HEK293 (cell line): ENCODE measurements at regions not wholly inside any gene's neighbourhood (a gene's known extent, or its start where the extent isn't known, plus 50 kb on each side); places are given as distances from the start of the nearest gene placed in this dataset.

Source experiments
- CTCF ChIA-PET: fragments of 350-600 bp; formaldehyde crosslinking; extraction: SDS; loops from one replicate; lab custom pipeline; 2021; ENCODE audit warnings: antibody characterized with exemption; lab: Yijun Ruan, JAX
- POLR2A ChIA-PET: fragments of 300-600 bp; formaldehyde crosslinking; extraction: SDS; loops from one replicate; lab custom pipeline; 2020; ENCODE audit warnings: antibody characterized with exemption, inconsistent platforms; lab: Yijun Ruan, JAX
- H3K27ac ChIP-seq: fragments of 200-500 bp; sonication (Bioruptor generic); 2 replicates; pipeline ENCODE4 v1.5.1; 2014; ENCODE audit warnings: low read depth, low read length, control low read depth, inconsistent platforms; ENCODE audit errors: extremely low read depth
- H3K36me3 ChIP-seq, 2 experiments: fragments of 200-500 bp in 1 of 2; sonication (Bioruptor generic) in 1 of 2; 1 replicate in 1 of 2; 2 replicates in 1 of 2; pipeline ENCODE4 v1.5.1; 2014 to 2017; ENCODE audit warnings: inconsistent platforms in 2 of 2, low read length in 2 of 2; ENCODE audit not compliant: control insufficient read depth in 2 of 2, insufficient read depth in 1 of 2
- H3K4me1 ChIP-seq: fragments of 200-500 bp; sonication (Bioruptor generic); 2 replicates; pipeline ENCODE4 v1.5.1; 2014; ENCODE audit warnings: mild to moderate bottlenecking, low read length, inconsistent platforms; ENCODE audit not compliant: control insufficient read depth, insufficient read depth
- H3K4me3 ChIP-seq: 2 replicates; pipeline ENCODE4 v1.5.1; 2011; ENCODE audit warnings: low read depth, mild to moderate bottlenecking, control low read depth, low read length, moderate library complexity
- H3K9me3 ChIP-seq: fragments of 200-500 bp; sonication (Bioruptor generic); 2 replicates; pipeline ENCODE4 v1.5.1; 2014; ENCODE audit warnings: low read depth, low read length, inconsistent platforms; ENCODE audit not compliant: control insufficient read depth, insufficient read depth
- FEZF1 ChIP-seq: fragments of 450-650 bp; formaldehyde crosslinking; IDR thresholded peaks from 2 replicates; pipeline ENCODE4 v1.5.1; 2016; ENCODE audit warnings: missing biosample characterization, missing genetic modification characterization
- KLF16 ChIP-seq: fragments of 450-650 bp; formaldehyde crosslinking; IDR thresholded peaks from 2 replicates; pipeline ENCODE4 v1.5.1; 2017; ENCODE audit warnings: missing biosample characterization, missing genetic modification characterization
- SP7 ChIP-seq: fragments of 450-650 bp; formaldehyde crosslinking; IDR thresholded peaks from 2 replicates; pipeline ENCODE4 v1.5.1; 2016; ENCODE audit warnings: missing biosample characterization, missing genetic modification characterization
- YY1 ChIP-seq: fragments of 450-650 bp; formaldehyde crosslinking; IDR thresholded peaks from 2 replicates; pipeline ENCODE4 v1.5.1; 2018; ENCODE audit warnings: missing biosample characterization, missing genetic modification characterization
- ZBTB20 ChIP-seq: fragments of 450-650 bp; formaldehyde crosslinking; IDR thresholded peaks from 2 replicates; pipeline ENCODE4 v1.5.1; 2016; ENCODE audit warnings: missing biosample characterization, missing genetic modification characterization
- ZBTB44 ChIP-seq: fragments of 450-650 bp; IDR thresholded peaks from 2 replicates; pipeline ENCODE4 v1.5.1; 2018; ENCODE audit warnings: missing biosample characterization, mild to moderate bottlenecking, missing genetic modification characterization
- ZBTB8A ChIP-seq: fragments of 450-650 bp; formaldehyde crosslinking; IDR thresholded peaks from 2 replicates; pipeline ENCODE4 v1.5.1; 2016; ENCODE audit warnings: missing biosample characterization, missing genetic modification characterization
- ZNF10 ChIP-seq: fragments of 450-650 bp; formaldehyde crosslinking; IDR thresholded peaks from 2 replicates; pipeline ENCODE4 v1.5.1; 2017; ENCODE audit warnings: missing biosample characterization, missing genetic modification characterization
- ZNF140 ChIP-seq: fragments of 450-650 bp; formaldehyde crosslinking; IDR thresholded peaks from 2 replicates; pipeline ENCODE4 v1.5.1; 2016; ENCODE audit warnings: missing biosample characterization, missing genetic modification characterization
- ZNF211 ChIP-seq: fragments of 450-650 bp; formaldehyde crosslinking; IDR thresholded peaks from 2 replicates; pipeline ENCODE4 v1.5.1; 2016; ENCODE audit warnings: low read depth, missing biosample characterization, missing genetic modification characterization
- ZNF26 ChIP-seq: fragments of 450-650 bp; formaldehyde crosslinking; IDR thresholded peaks from 2 replicates; pipeline ENCODE4 v1.5.1; 2016; ENCODE audit warnings: missing biosample characterization, missing genetic modification characterization
- ZNF324 ChIP-seq: fragments of 450-650 bp; formaldehyde crosslinking; IDR thresholded peaks from 2 replicates; pipeline ENCODE4 v1.5.1; 2016; ENCODE audit warnings: missing biosample characterization, missing genetic modification characterization
- ZNF37A ChIP-seq: fragments of 450-650 bp; IDR thresholded peaks from 2 replicates; pipeline ENCODE4 v1.5.1; 2018; ENCODE audit warnings: missing biosample characterization, missing genetic modification characterization
- ZNF398 ChIP-seq: fragments of 450-650 bp; formaldehyde crosslinking; IDR thresholded peaks from 2 replicates; pipeline ENCODE4 v1.5.1; 2017; ENCODE audit warnings: missing biosample characterization, missing genetic modification characterization
- ZNF426 ChIP-seq: fragments of 450-650 bp; formaldehyde crosslinking; IDR thresholded peaks from 2 replicates; pipeline ENCODE4 v1.5.1; 2017; ENCODE audit warnings: missing biosample characterization, missing genetic modification characterization, mild to moderate bottlenecking, inconsistent platforms, moderate library complexity
- ZNF654 ChIP-seq: fragments of 450-650 bp; formaldehyde crosslinking; IDR thresholded peaks from 2 replicates; pipeline ENCODE4 v1.5.1; 2016; ENCODE audit warnings: low read depth, missing biosample characterization, missing genetic modification characterization
- ZNF843 ChIP-seq: fragments of 450-650 bp; formaldehyde crosslinking; IDR thresholded peaks from 2 replicates; pipeline ENCODE4 v1.5.1; 2016; ENCODE audit warnings: missing biosample characterization, missing genetic modification characterization

DNA sequence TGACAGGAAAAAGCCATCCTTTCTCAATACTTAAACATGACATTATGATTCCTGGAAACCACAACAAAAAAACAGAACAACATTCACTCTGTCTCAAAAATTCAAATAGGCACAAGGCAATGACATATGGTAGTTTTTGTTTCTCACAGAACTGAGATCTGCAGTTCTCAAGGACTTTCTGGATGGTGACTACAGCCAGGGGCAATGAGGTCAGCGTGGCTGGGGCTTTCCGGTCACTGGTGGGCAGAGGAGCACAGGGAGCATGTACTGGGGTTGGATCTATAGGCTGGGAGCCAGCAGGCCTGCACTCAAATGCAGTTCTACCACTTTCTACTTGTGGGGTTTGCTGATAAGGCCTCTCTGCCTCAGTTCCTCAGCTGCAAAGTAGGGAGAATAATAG, 72.0 kb downstream of the CTAGE1 start:
- no peaks in the 10 kb centered on the region for H3K36me3 ChIP-seq
- ChIA-PET CTCF (interaction anchor here (0.8 kb wide), 1 partner anchor 126 kb away, joined by 3 read pairs; no protein-coding TSS in a partner anchor), POLR2A (interaction anchor here (0.9 kb wide), 1 partner anchor 175 kb away, joined by 3 read pairs; no protein-coding TSS in a partner anchor)
- H3K9me3 ChIP-seq: no peaks in the 10 kb centered on the region
- H3K4me1 ChIP-seq: peaks cover 54% of the 10 kb centered on the region
- no peak overlapping the region for H3K4me3 ChIP-seq
- peak overlapping the region; percentile 7; the same call in 1 of the 2 replicates for H3K27ac ChIP-seq
- TF ChIP-seq ZNF140 (no peak), ZNF426 (tag by site-specific recombination) (no peak), ZNF843 (tag by site-specific recombination) (no peak), SP7 (tag by site-specific recombination) (no peak), ZNF324 (tag by site-specific recombination) (no peak), YY1 (tag by site-specific recombination) (no peak), ZNF654 (tag by site-specific recombination) (no peak), ZBTB8A (no peak), ZNF10 (no peak), ZNF37A (tag by site-specific recombination) (no peak), ZBTB20 (tag by site-specific recombination) (no peak), ZNF211 (no peak), KLF16 (tag by site-specific recombination) (no peak), ZNF398 (tag by site-specific recombination) (no peak), ZBTB44 (tag by site-specific recombination) (no peak)

GRCh38 chr18:22344908-22345670, 72.6 kb downstream of the CTAGE1 start:
- POLR2A ChIA-PET: interaction anchor here (0.9 kb wide), 1 partner anchor 175 kb away, joined by 3 read pairs; no protein-coding TSS in a partner anchor
- TF ChIP-seq FEZF1 (tag by site-specific recombination) (peak; percentile 27; the same call in 1 of the 2 replicates), ZNF26 (tag by site-specific recombination) (no peak)
- TF ChIP-seq, all 188 proteins: peak for 1
- Histone ChIP-seq H3K36me3 (no peaks in the 10 kb centered on the region), H3K9me3 (no peaks in the 10 kb centered on the region), H3K4me3 (no peak overlapping the region), H3K4me1 (peaks cover 51% of the 10 kb centered on the region), H3K27ac (peak overlapping the region; percentile 7; the same call in 1 of the 2 replicates)
- CTCF ChIA-PET: interaction anchor here (0.8 kb wide), 1 partner anchor 125 kb away, joined by 3 read pairs; no protein-coding TSS in a partner anchor
